ENCODE measurements at regions not wholly inside any gene's neighbourhood (a gene's known extent, or its start where the extent isn't known, plus 50 kb on each side); places are given as distances from the start of the nearest gene placed in this dataset.

GRCh38 chr3:94420931-94421330, 358.1 kb downstream of the NSUN3 start:
- Mint-ChIP-seq H3K27ac (no peak overlapping the region), H3K27me3 (no peaks in the 10 kb centered on the region), H3K4me3 (no peak overlapping the region), H3K9me3 (ENCODE audit: insufficient read depth) (peaks cover 7% of the 10 kb centered on the region), H3K4me1 (no peaks in the 10 kb centered on the region)
- H3K9ac ChIP-seq (ENCODE audit: low read length): no peak overlapping the region
- no peaks in the 10 kb centered on the region for H3K4me1 ChIP-seq (ENCODE audit: control insufficient read depth in 2 of 2, insufficient read depth in 2 of 2, low read length in 2 of 2)
- 100% methylated on average over 1 of the region's 1 CpG for WGBS (ENCODE audit: insufficient coverage)
- no peak overlapping the region for H3K4me2 ChIP-seq (replicated peaks; ENCODE audit: low read depth, low read length, poor library complexity, severe bottlenecking)
- no peak overlapping the region for H3K27ac ChIP-seq (ENCODE audit: low read length in 2 of 2)
- H4K20me1 ChIP-seq (ENCODE audit: control insufficient read depth, insufficient read depth, low read length, poor library complexity, severe bottlenecking): no peaks in the 10 kb centered on the region
- no peaks in the 10 kb centered on the region for H3K27me3 ChIP-seq (replicated peaks in 1 of 4; ENCODE audit: control extremely low read depth in 1 of 4, control insufficient read depth in 3 of 4, insufficient read depth in 4 of 4, low read length in 3 of 4)
- DNase-seq (no peak), ATAC-seq (ENCODE audit: low read depth) (no peak)
- no peak for TF ChIP-seq EZH2 (IDR thresholded peaks at IDR 0.05; ENCODE audit: borderline replicate concordance, insufficient read depth, low read depth, low read length, poor library complexity, severe bottlenecking)
- no peak for TF ChIP-seq CTCF (IDR thresholded peaks at IDR 0.05)
- H2AFZ ChIP-seq (ENCODE audit: insufficient read depth, low read depth, low read length, poor library complexity, severe bottlenecking): no peak overlapping the region
- CTCF ChIA-PET: no interaction called here
- intact Hi-C loops (cut with micrococcal nuclease): no loop called here
- H3K79me2 ChIP-seq (ENCODE audit: control insufficient read depth, insufficient read depth, low read length): no peaks in the 10 kb centered on the region
- H3K36me3 ChIP-seq (replicated peaks in 1 of 2; ENCODE audit: control extremely low read depth in 1 of 2, control insufficient read depth in 1 of 2, extremely low read depth in 1 of 2, insufficient read depth in 2 of 2, low read length in 1 of 2): no peaks in the 10 kb centered on the region
- peaks cover 0 to 12% (median 0%) of the 10 kb centered on the region in 3 donors for H3K9me3 ChIP-seq (ENCODE audit: control extremely low read depth in 1 of 3, control insufficient read depth in 2 of 3, insufficient read depth in 1 of 3, low read length in 2 of 3)
- no peak overlapping the region for H3K4me3 ChIP-seq (ENCODE audit: control extremely low read depth in 1 of 5, extremely low read depth in 1 of 5, insufficient read depth in 1 of 5, low read depth in 2 of 5, low read length in 4 of 5)
- POLR2A ChIA-PET: no interaction called here

GRCh38 chr3:94423578-94423977, 360.7 kb downstream of the NSUN3 start:
- intact Hi-C loops (cut with micrococcal nuclease): no loop called here
- Histone ChIP-seq H3K4me2 (replicated peaks; ENCODE audit: low read depth, low read length, poor library complexity, severe bottlenecking) (no peak overlapping the region), H2AFZ (ENCODE audit: insufficient read depth, low read depth, low read length, poor library complexity, severe bottlenecking) (no peak overlapping the region), H3K9me3 (ENCODE audit: control extremely low read depth in 1 of 3, control insufficient read depth in 2 of 3, insufficient read depth in 1 of 3, low read length in 2 of 3) (peaks cover 0 to 11% (median 0%) of the 10 kb centered on the region in 3 donors), H3K4me3 (ENCODE audit: control extremely low read depth in 1 of 5, extremely low read depth in 1 of 5, insufficient read depth in 1 of 5, low read depth in 2 of 5, low read length in 4 of 5) (no peak overlapping the region), H3K27me3 (replicated peaks in 1 of 4; ENCODE audit: control extremely low read depth in 1 of 4, control insufficient read depth in 3 of 4, insufficient read depth in 4 of 4, low read length in 3 of 4) (no peaks in the 10 kb centered on the region), H4K20me1 (ENCODE audit: control insufficient read depth, insufficient read depth, low read length, poor library complexity, severe bottlenecking) (no peaks in the 10 kb centered on the region), H3K4me1 (ENCODE audit: control insufficient read depth in 2 of 2, insufficient read depth in 2 of 2, low read length in 2 of 2) (no peaks in the 10 kb centered on the region), H3K27ac (ENCODE audit: low read length in 2 of 2) (no peak overlapping the region), H3K36me3 (replicated peaks in 1 of 2; ENCODE audit: control extremely low read depth in 1 of 2, control insufficient read depth in 1 of 2, extremely low read depth in 1 of 2, insufficient read depth in 2 of 2, low read length in 1 of 2) (no peaks in the 10 kb centered on the region), H3K79me2 (ENCODE audit: control insufficient read depth, insufficient read depth, low read length) (no peaks in the 10 kb centered on the region), H3K9ac (ENCODE audit: low read length) (no peak overlapping the region)
- Mint-ChIP-seq H3K4me3 (no peak overlapping the region), H3K27me3 (no peaks in the 10 kb centered on the region), H3K27ac (no peak overlapping the region), H3K9me3 (ENCODE audit: insufficient read depth) (peaks cover 10% of the 10 kb centered on the region), H3K4me1 (no peaks in the 10 kb centered on the region)
- ChIA-PET POLR2A (no interaction called here), CTCF (no interaction called here)
- TF ChIP-seq CTCF (IDR thresholded peaks at IDR 0.05): no peak
- TF ChIP-seq EZH2 (IDR thresholded peaks at IDR 0.05; ENCODE audit: borderline replicate concordance, insufficient read depth, low read depth, low read length, poor library complexity, severe bottlenecking): no peak
- no peak for ATAC-seq (ENCODE audit: low read depth)
- DNase-seq: no peak

All from B cell (primary cell).